MM.1S (cell line): ENCODE measurements at regions not wholly inside any gene's neighbourhood (a gene's known extent, or its start where the extent isn't known, plus 50 kb on each side); places are given as distances from the start of the nearest gene placed in this dataset.

ENCODE experiments used
- EZH2phosphoT487 ChIP-seq: fragments of 300-600 bp; sonication (generic); IDR thresholded peaks from 2 replicates; pipeline ENCODE4 v1.6.1; 2018; ENCODE audit warnings: antibody characterized with exemption, low read length
- TF ChIP-seq, protein P1 (sequence below): fragments of 300-600 bp; sonication (generic); IDR thresholded peaks from 2 replicates; pipeline ENCODE4 v1.5.1; 2016; ENCODE audit warnings: antibody characterized with exemption, low read length, mixed read lengths

- TF ChIP-seq, protein P1, sequence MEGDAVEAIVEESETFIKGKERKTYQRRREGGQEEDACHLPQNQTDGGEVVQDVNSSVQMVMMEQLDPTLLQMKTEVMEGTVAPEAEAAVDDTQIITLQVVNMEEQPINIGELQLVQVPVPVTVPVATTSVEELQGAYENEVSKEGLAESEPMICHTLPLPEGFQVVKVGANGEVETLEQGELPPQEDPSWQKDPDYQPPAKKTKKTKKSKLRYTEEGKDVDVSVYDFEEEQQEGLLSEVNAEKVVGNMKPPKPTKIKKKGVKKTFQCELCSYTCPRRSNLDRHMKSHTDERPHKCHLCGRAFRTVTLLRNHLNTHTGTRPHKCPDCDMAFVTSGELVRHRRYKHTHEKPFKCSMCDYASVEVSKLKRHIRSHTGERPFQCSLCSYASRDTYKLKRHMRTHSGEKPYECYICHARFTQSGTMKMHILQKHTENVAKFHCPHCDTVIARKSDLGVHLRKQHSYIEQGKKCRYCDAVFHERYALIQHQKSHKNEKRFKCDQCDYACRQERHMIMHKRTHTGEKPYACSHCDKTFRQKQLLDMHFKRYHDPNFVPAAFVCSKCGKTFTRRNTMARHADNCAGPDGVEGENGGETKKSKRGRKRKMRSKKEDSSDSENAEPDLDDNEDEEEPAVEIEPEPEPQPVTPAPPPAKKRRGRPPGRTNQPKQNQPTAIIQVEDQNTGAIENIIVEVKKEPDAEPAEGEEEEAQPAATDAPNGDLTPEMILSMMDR, result no peak
- TF ChIP-seq EZH2phosphoT487, result no peak
These were observed 90.8 kb downstream of the NAA11 start for GRCh38 chr4:79235095-79235494.
